NCI-H345 treated with DMSO at 0.1 percent for 48 hours (cell line): ENCODE measurements at regions not wholly inside any gene's neighbourhood (a gene's known extent, or its start where the extent isn't known, plus 50 kb on each side); places are given as distances from the start of the nearest gene placed in this dataset.

Experiments used
- DNase-seq: peaks from one replicate; lab custom pipeline; 2025; ENCODE audit not compliant: unreplicated experiment; lab: John Stamatoyannopoulos, UW

GRCh38 chr15:39139431-39140059, 441.3 kb upstream of the THBS1 start:
- no peak for DNase-seq

GRCh38 chr15:39140060-39140604, 440.7 kb upstream of the THBS1 start:
- no peak for DNase-seq

GRCh38 chr15:39142500-39142899, 438.4 kb upstream of the THBS1 start:
- DNase-seq: no peak

GRCh38 chr15:39143479-39143878, 437.4 kb upstream of the THBS1 start:
- DNase-seq: no peak

DNA sequence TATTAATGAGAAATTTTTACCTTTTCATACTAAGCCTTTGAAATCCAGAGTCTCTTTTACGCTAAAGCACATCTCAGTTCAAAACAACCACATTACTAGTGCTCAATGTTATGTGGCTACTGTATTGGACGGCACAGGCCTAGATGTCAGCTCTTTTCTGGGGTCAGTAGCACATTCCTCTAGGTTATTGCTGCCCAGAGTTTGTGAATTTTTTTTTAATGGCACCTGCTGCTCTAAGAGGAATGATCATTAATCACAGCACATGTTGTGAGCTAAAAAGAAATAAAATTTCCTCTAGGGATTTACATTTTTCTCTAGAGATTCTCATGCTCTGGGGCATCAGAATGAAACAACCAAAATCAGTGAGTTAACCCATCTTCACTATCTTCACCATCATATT, 436.8 kb upstream of the THBS1 start:
- DNase-seq: no peak

DNA sequence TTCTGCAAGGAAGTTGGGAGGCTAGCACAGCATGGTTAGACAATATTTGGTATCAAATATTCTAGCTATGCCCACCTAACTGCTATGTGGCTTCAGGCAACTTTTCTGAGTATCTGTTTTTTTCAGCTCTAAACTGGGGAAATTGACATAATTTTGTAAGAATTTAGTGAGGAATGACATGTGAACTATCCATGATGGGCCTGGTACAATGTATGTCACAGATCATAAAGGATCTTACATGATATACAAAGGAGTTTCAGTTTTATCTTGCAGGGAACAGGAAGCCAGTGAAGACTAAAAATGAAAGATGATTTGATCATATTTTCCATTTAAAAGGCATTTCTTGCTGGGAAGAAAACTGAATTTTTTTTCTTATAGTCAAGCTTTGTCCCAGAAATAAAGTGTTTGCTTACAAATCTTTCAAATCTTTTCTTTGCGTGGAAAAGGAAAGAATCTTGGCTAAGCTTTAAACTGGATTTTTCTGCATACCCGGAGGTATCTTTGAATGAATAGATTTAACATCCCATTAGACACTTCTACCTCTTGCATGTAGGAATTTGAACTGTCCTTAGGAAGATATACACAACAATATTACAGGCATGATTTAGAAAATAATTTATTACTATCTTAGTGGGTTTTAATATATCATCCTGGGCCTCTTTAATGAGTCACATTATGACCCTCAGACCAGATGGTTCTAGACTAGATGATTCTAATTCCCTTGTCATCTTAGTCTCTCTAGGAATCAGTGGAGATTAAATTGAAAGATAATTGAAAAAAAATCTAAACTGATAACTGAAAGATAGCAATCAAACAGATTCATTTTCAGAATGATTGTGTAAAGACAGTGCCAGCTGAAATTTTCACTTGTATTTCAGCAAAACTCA, 436.0 kb upstream of the THBS1 start:
- no peak for DNase-seq

DNA sequence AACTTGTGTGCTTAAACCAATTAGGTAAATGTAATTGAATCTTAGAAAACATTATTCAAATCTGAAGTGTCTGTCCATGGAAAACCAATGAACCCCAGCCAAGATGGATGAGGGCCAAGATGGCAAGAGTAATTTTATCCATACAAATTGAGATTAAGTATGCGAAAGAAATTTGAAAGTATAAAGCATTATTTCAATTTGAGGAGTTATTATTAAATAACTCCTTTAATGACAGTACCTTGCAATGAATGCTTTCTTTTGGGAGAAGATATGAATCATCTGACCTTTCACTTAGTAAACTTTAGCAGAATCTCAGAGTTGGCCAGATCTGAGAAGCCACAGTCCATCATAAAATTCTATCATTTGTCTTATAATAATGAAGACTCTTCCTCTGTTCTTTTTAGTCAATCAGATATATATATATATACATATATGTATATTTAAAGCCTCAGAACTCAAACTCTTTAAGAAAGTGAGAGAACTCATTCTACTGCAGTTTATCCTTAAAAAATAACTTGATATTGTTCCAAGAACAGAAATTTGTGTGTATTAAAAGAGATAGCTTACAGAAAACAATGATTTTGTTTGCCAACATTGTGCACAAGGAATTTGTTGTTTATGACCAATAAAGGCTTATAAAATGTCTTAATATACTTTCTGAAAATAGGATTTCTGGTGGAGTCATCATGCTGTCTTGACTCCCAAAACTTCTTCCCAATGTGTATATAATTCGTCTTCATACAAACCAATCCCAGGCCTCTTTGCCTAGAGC, 434.8 kb upstream of the THBS1 start:
- no peak for DNase-seq

- DNase-seq: no peak
Observed at GRCh38 chr15:39149636-39150150, 431.2 kb upstream of the THBS1 start.

GRCh38 chr15:39151545-39151944, 429.3 kb upstream of the THBS1 start:
- DNase-seq: no peak

DNA sequence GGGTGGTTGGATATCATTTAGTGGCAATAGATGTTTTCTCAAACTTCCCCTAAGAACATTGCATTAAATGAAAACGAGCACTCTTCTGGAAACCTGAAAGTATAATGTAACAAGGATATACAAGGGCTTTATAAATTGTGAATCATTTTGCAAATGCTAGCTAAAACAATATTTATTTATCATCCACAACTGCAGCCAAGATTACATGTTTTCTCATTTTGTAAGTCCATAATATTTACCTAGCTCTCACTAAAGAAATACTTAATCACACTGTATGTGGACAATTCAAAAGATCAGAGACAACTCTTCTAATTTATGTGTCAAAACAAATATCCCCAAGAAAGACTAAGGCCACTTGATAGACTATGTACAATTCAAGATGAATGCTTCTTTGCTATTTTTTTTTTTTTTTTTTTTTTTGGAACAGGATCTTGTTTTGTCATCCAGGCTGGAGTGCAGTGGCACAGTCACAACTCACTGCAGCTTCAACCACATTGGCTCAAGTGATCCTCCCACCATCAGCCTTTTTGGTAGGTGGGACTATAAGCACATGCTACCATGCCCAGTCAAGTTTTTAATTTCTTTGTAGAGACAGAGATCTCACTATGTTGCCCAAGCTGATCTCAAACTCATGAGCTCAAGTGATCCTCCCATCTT, 427.7 kb upstream of the THBS1 start:
- no peak for DNase-seq

GRCh38 chr15:39153716-39154115, 427.2 kb upstream of the THBS1 start:
- no peak for DNase-seq

- DNase-seq: no peak
Observed at GRCh38 chr15:39154227-39154638, 426.6 kb upstream of the THBS1 start.

DNA sequence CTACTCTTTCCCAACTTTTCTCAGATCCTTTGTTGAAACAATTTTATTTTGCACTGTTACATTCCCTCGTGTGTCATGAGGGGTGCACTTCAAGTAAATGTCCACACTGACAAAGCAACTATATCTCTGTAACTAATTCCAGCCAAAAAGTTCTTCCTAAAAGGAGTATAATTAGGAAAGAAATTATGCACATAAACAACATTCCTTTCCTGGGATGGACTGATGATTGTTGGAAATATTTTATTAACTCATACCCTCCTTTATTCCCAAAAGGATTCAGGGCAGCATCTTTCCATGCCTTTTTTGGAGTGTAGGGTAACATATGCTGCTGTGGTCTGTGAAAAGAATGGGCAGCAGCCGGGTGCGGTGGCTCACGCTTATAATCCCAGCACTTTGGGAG, 426.1 kb upstream of the THBS1 start:
- no peak for DNase-seq

DNA sequence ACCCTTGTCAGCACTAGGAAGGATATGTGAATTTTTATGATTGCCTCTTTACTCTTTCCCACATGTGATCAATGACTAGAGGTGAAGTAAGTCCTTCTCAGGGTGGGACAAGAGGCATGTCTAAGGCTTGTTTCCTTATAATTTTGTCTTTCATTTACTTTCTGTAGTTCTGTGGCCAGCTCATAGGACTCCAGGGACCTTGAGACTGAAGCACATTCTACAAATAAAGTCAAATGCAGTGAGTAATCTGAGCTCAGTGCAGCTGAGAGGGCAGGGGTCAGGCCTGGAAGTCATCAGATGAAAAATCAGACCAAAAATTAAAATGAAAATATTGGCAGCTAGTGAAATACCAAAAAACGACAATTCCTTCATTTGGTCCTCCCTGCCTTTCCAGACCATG, 424.7 kb upstream of the THBS1 start:
- no peak for DNase-seq

- no peak for DNase-seq
Observed at GRCh38 chr15:39156646-39157250, 424.1 kb upstream of the THBS1 start.

GRCh38 chr15:39157882-39158281, 423.0 kb upstream of the THBS1 start:
- DNase-seq: no peak

GRCh38 chr15:39159833-39160232, 421.0 kb upstream of the THBS1 start:
- no peak for DNase-seq

DNA sequence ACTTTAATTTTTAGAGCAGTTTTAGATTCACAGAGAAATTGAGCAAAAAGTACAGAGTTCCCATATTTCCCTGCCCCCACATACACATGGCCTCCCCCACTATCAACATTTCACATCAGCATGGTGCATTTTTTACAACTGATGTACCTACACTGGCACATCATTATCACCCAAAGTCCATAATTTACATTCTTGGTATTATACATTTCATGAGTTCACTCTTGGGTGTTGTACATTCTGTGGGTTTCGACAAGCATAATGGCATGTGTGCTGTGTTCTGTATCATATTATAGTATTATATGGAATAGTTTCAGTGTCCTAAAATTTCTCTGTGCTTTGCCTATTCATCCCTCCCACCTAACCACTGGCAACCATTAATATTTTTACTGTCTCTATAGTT, 419.8 kb upstream of the THBS1 start:
- DNase-seq: no peak

DNA sequence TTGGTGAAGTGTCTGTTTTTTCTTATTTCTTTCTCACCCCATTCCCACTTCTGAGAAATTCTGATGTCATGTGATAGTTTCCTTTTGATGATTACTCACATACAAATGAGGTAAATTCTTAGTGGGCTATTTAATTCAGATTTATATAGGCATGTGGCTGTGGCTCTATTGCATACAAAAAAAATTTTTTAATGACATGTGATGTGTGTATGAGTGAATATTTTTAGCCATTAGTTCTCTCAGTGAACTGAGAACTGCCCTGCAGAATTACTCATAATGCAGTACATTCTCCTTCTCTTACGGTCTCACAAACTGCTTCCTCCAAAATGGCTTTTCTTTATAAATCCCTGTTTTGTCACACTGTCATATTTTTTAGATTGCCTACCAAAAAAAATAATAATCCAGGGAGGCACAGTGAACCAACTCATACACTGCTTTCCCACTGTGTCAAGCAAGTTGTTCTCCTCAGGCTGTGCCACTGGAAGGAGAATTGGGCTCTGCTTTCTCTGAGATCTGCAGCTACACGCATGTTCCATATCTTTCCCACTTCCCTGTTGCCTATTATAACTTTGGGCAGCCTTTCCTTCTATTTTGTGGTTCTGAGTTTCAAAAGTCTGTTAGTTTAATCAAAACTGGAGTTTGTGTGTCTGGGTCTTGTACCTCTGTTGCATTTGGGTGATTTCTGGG, 415.7 kb upstream of the THBS1 start:
- no peak for DNase-seq
